Fibroblast of pulmonary artery (primary cell): ENCODE measurements at regions not wholly inside any gene's neighbourhood (a gene's known extent, or its start where the extent isn't known, plus 50 kb on each side); places are given as distances from the start of the nearest gene placed in this dataset.

Source experiments
- DNase-seq: peaks from one replicate; pipeline ENCODE4 v3.0.0-alpha.2; 2010; ENCODE audit warnings: low read depth
- H3K4me3 ChIP-seq: replicated peaks from 2 replicates; pipeline ENCODE4 v1.5.1; 2011; ENCODE audit warnings: low read depth, mild to moderate bottlenecking, control low read depth, low read length, moderate library complexity
- CTCF ChIP-seq: IDR thresholded peaks from 2 replicates; pipeline ENCODE4 v1.5.1; 2011; ENCODE audit warnings: mild to moderate bottlenecking, control low read depth, low read length, inconsistent platforms; ENCODE audit errors: missing control alignments

- no peak overlapping the region for H3K4me3 ChIP-seq
- DNase-seq = no peak
- no peak for TF ChIP-seq CTCF
Observed at GRCh38 chr16:86002178-86002900, 103.4 kb downstream of the IRF8 start.

- no peak overlapping the region for H3K4me3 ChIP-seq
- no peak for DNase-seq
- TF ChIP-seq CTCF = no peak
Observed at GRCh38 chr16:86007524-86007923, 108.6 kb downstream of the IRF8 start.

GRCh38 chr16:86010680-86011141 lies 111.7 kb downstream of the IRF8 start:
- no peak for TF ChIP-seq CTCF
- H3K4me3 ChIP-seq = no peak overlapping the region
- DNase-seq = no peak

GRCh38 chr16:86011532-86011931 lies 112.6 kb downstream of the IRF8 start:
- no peak for TF ChIP-seq CTCF
- DNase-seq = no peak
- H3K4me3 ChIP-seq = no peak overlapping the region

GRCh38 chr16:86012221-86012620 lies 113.3 kb downstream of the IRF8 start:
- DNase-seq = no peak
- no peak overlapping the region for H3K4me3 ChIP-seq
- TF ChIP-seq CTCF = no peak

GRCh38 chr16:86013867-86014266 lies 114.9 kb downstream of the IRF8 start:
- DNase-seq = no peak
- H3K4me3 ChIP-seq = no peak overlapping the region
- TF ChIP-seq CTCF = no peak

GRCh38 chr16:86015606-86016005 lies 116.6 kb downstream of the IRF8 start:
- no peak for TF ChIP-seq CTCF
- no peak for DNase-seq
- no peak overlapping the region for H3K4me3 ChIP-seq
